ENCODE measurements at regions not wholly inside any gene's neighbourhood (a gene's known extent, or its start where the extent isn't known, plus 50 kb on each side); places are given as distances from the start of the nearest gene placed in this dataset.
"Not testable (repeated sequence)": the region's sequence is repeated elsewhere in the genome, so short reads cannot be mapped to it uniquely, and the experiment has no call there.

DNA sequence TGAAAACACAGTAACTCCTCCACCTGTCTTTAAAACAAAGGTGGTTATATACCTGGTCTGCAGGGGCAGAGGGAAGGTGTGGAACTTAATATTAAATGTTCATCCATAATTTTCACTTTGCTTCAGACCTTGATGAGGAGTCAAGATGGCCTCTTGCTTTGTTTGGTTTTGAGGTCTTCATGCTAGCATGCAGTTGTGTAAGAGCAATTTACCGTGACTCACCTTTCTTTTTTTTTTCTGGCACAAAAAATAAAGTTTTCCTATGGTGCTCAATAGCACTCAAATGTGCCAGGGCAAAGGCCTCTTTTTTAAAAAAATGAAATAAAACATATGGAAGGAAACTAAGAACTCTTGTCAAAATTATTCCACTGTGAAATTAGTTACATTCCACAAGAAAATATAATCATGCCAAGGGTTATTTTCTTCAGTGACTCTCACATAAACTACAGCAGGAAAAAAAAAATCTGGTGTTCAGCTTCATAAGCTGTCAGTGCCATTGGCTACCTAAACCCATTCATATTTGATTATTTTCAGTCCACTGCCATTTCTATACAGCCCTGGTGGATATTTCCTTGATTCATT, 128.2 kb downstream of the SLC7A11 start:
- no peak for TF ChIP-seq JUND (IDR thresholded peaks at IDR 0.05; ENCODE audit: low read depth)
- DNase-seq (ENCODE audit: low read depth in 1 of 2, low spot score in 1 of 2) = no peak
- in situ Hi-C loops (cut with HindIII; ENCODE audit: low pct_unique_long_range_greater_than_20kb, low sequenced_read_pairs) = no loop called here

- in situ Hi-C loops (cut with HindIII; ENCODE audit: low pct_unique_long_range_greater_than_20kb, low sequenced_read_pairs); DNase-seq (ENCODE audit: low read depth in 1 of 2, low spot score in 1 of 2): not testable (repeated sequence)
Measured at GRCh38 chr4:138112890-138113289, 129.3 kb downstream of the SLC7A11 start.

- in situ Hi-C loops (cut with HindIII; ENCODE audit: low pct_unique_long_range_greater_than_20kb, low sequenced_read_pairs) = no loop called here
- no peak for TF ChIP-seq JUND (IDR thresholded peaks at IDR 0.05; ENCODE audit: low read depth)
- DNase-seq (ENCODE audit: low read depth in 1 of 2, low spot score in 1 of 2) = no peak
Measured at GRCh38 chr4:138112389-138112788, 129.8 kb downstream of the SLC7A11 start.

GRCh38 chr4:138111462-138112000, 130.6 kb downstream of the SLC7A11 start:
- TF ChIP-seq JUND (IDR thresholded peaks at IDR 0.05; ENCODE audit: low read depth) = no peak
- in situ Hi-C loops (cut with HindIII; ENCODE audit: low pct_unique_long_range_greater_than_20kb, low sequenced_read_pairs) = no loop called here
- DNase-seq (ENCODE audit: low read depth in 1 of 2, low spot score in 1 of 2) = peak in 1 of 2 experiments; percentile 54

DNA sequence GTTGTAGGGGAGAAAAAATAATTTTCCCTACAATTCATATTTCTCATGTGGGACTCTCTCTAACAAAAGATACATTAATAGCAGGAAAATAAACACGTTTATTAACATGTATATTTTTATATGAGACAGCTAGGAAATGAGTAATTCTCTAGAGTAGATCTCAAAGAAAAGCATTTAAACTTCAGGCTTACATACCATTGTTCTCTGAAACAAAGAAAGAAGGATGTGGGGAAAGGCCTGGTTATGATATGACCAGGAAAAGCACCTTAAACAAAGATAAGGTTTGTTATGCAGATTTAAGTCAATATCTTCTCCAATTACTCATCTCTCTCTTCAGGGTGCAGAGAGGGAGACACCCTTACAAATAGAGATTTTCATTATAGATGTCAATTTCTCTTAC, 131.3 kb downstream of the SLC7A11 start:
- DNase-seq (ENCODE audit: low read depth in 1 of 2, low spot score in 1 of 2) = no peak
- no peak for TF ChIP-seq JUND (IDR thresholded peaks at IDR 0.05; ENCODE audit: low read depth)
- in situ Hi-C loops (cut with HindIII; ENCODE audit: low pct_unique_long_range_greater_than_20kb, low sequenced_read_pairs) = no loop called here

DNA sequence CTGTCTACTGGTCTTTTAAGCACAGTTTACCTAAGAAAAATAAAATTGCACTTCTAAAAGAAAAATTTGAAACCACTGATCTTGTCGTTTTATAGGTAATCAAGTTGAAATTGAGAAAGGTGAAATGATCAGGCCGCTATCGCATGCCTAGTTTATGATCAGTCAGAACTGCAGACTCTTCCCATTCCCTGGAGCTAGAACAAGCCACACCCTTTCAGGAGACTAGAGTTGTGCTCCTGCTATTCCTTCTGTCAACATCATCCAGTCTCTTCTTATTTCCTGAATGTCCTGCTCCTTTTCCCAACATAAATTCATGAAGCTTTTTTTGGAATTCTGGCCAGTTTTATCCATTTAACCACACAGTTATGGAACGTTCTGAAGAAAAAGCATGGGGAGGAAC, 135.1 kb downstream of the SLC7A11 start:
- no peak for TF ChIP-seq JUND (IDR thresholded peaks at IDR 0.05; ENCODE audit: low read depth)
- no peak for DNase-seq (ENCODE audit: low read depth in 1 of 2, low spot score in 1 of 2)
- in situ Hi-C loops (cut with HindIII; ENCODE audit: low pct_unique_long_range_greater_than_20kb, low sequenced_read_pairs) = no loop called here

DNA sequence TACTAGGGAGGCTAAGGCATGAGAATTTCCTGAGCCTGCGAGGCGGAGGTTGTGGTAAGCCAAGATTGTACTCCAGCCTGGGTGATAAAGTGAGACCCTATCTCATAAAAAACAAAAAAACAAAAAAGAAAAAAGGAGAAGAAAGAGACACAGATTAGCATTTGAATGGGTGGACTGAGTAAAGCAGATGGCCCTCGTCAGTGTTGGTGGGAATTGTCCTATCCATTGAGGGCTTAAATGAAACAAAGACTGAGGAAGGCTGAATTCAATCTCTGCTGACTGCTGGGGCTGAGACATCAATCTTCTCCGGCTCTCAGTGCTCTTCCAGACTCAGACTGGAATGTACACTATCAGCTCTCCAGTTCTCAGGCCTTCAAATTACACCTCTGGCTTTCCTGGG, 136.8 kb downstream of the SLC7A11 start:
- in situ Hi-C loops (cut with HindIII; ENCODE audit: low pct_unique_long_range_greater_than_20kb, low sequenced_read_pairs) = no loop called here

GRCh38 chr4:138104284-138104680, 137.9 kb downstream of the SLC7A11 start:
- in situ Hi-C loops (cut with HindIII; ENCODE audit: low pct_unique_long_range_greater_than_20kb, low sequenced_read_pairs) = no loop called here
- no peak for DNase-seq (ENCODE audit: low read depth in 1 of 2, low spot score in 1 of 2)
- TF ChIP-seq JUND (IDR thresholded peaks at IDR 0.05; ENCODE audit: low read depth) = no peak

More for the DNA sequence above, 136.8 kb downstream of the SLC7A11 start:
- TF ChIP-seq JUND (IDR thresholded peaks at IDR 0.05; ENCODE audit: low read depth) = no peak
- no peak for DNase-seq (ENCODE audit: low read depth in 1 of 2, low spot score in 1 of 2)

DNA sequence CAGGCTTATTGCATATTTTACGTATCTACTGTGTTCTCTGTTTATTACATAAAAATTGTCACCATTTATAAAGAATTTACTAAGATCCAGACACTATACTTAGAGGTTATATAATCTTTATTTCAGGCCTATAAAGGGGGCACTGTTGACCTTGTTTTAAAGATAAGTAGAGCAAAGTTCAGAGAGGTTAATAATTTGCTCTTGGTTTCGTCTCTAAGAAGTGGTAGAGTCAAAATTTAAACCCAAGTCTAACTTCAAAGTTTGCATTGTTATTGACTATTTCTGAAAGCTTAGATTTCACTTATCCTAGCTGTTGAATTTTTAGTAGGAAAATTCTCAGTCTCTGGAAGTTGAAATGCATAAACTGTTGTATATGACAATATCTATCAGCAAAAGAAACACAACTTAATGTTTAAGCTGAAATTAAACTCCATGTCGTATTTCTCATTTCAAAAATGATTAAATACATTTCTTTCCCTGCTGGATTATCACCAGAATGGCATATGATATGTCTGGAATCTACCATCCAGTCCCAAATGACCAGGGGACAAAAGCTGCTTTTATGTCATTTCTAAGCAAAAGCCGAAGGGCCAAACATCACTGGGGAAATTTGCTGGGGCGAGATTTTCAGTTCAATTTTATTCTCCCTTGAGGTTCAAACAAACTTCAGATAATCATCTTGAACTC, 138.4 kb downstream of the SLC7A11 start:
- DNase-seq (ENCODE audit: low read depth in 1 of 2, low spot score in 1 of 2) = no peak
- in situ Hi-C loops (cut with HindIII; ENCODE audit: low pct_unique_long_range_greater_than_20kb, low sequenced_read_pairs) = no loop called here
- no peak for TF ChIP-seq JUND (IDR thresholded peaks at IDR 0.05; ENCODE audit: low read depth)

GRCh38 chr4:138099385-138099784, 142.8 kb downstream of the SLC7A11 start:
- no peak for DNase-seq (ENCODE audit: low read depth in 1 of 2, low spot score in 1 of 2)
- TF ChIP-seq JUND (IDR thresholded peaks at IDR 0.05; ENCODE audit: low read depth) = no peak
- in situ Hi-C loops (cut with HindIII; ENCODE audit: low pct_unique_long_range_greater_than_20kb, low sequenced_read_pairs) = no loop called here

GRCh38 chr4:138097912-138098600, 144.1 kb downstream of the SLC7A11 start:
- DNase-seq (ENCODE audit: low read depth in 1 of 2, low spot score in 1 of 2) = no peak
- in situ Hi-C loops (cut with HindIII; ENCODE audit: low pct_unique_long_range_greater_than_20kb, low sequenced_read_pairs) = no loop called here
- TF ChIP-seq JUND (IDR thresholded peaks at IDR 0.05; ENCODE audit: low read depth) = no peak

DNA sequence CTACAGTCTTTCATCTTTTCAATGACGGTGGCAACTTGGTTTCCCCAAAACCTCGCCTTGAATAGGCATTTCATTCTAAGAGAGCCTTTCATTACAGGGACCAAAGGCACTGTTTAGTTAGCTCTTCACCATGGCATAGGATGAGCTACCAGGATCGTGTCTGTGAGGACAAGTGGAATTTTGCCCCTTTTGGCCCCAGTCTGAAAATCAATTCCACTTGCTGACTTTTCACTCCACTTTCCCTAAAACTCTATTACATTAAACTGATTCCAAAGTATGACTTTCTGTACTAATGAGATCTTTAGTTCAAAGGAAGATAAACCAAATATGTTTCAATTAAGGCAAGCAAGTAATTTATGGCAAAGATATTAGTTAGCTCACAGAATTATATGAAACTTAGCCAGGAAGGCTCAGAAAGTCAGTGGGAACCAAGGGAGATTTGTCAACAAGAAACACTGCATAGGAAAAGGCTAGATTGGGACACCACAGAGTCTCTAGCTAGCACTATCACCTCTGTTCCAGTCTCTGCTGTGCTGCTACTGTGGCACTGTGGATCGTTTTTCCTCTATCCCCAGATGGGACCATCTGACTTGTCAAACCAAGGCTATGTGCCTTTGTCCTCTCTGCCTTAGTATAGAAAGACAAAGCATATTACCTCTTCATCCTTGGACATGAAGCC, 145.6 kb downstream of the SLC7A11 start:
- in situ Hi-C loops (cut with HindIII; ENCODE audit: low pct_unique_long_range_greater_than_20kb, low sequenced_read_pairs) = no loop called here
- DNase-seq (ENCODE audit: low read depth in 1 of 2, low spot score in 1 of 2) = no peak
- no peak for TF ChIP-seq JUND (IDR thresholded peaks at IDR 0.05; ENCODE audit: low read depth)

- in situ Hi-C loops (cut with HindIII; ENCODE audit: low pct_unique_long_range_greater_than_20kb, low sequenced_read_pairs) = no loop called here
- TF ChIP-seq JUND (IDR thresholded peaks at IDR 0.05; ENCODE audit: low read depth) = no peak
- DNase-seq (ENCODE audit: low read depth in 1 of 2, low spot score in 1 of 2) = no peak
Measured at GRCh38 chr4:138095378-138095777, 146.8 kb downstream of the SLC7A11 start.
